ENCODE measurements at regions not wholly inside any gene's neighbourhood (a gene's known extent, or its start where the extent isn't known, plus 50 kb on each side); places are given as distances from the start of the nearest gene placed in this dataset.
"Not testable (repeated sequence)": the region's sequence is repeated elsewhere in the genome, so short reads cannot be mapped to it uniquely, and the experiment has no call there.

GRCh38 chr21:14055746-14056515 is 154.8 kb downstream of the LIPI start:
- FAIRE-seq; H3K9me3 ChIP-seq (replicated peaks; ENCODE audit: control insufficient read depth, insufficient read depth, low read length); H3K4me1 ChIP-seq (ENCODE audit: control insufficient read depth, extremely low read depth, insufficient read depth, low read length); H3K79me2 ChIP-seq (ENCODE audit: control insufficient read depth, insufficient read depth, low read length); DNase-seq (ENCODE audit: low read depth, low spot score); BruUV-seq (replicated peaks); H3K27ac ChIP-seq (ENCODE audit: insufficient read depth, low read depth, low read length); H3K9me1 ChIP-seq (replicated peaks; ENCODE audit: control insufficient read depth, extremely low read depth, insufficient read depth, low read length); H3K36me3 ChIP-seq (ENCODE audit: control insufficient read depth in 2 of 2, extremely low read depth in 1 of 2, insufficient read depth in 2 of 2, low read length in 2 of 2); H2AFZ ChIP-seq (ENCODE audit: low read depth, low read length); CTCF ChIA-PET; H4K20me1 ChIP-seq (replicated peaks; ENCODE audit: control insufficient read depth, extremely low read depth, insufficient read depth, low read length); H3K4me3 ChIP-seq (replicated peaks in 1 of 3; ENCODE audit: insufficient read depth in 1 of 3, low read depth in 1 of 3, low read length in 3 of 3); intact Hi-C loops (cut with micrococcal nuclease); dilution Hi-C loops (cut with MboI; ENCODE audit: extremely low pct_ligation_motif_present, low sequenced_read_pairs); H3K4me2 ChIP-seq (ENCODE audit: insufficient read depth, low read length); H3K9ac ChIP-seq (replicated peaks; ENCODE audit: extremely low read depth, insufficient read depth, low read length); H3K27me3 ChIP-seq (ENCODE audit: control insufficient read depth in 2 of 2, insufficient read depth in 2 of 2, low read length in 2 of 2); POLR2A ChIA-PET: not testable (repeated sequence)

DNA sequence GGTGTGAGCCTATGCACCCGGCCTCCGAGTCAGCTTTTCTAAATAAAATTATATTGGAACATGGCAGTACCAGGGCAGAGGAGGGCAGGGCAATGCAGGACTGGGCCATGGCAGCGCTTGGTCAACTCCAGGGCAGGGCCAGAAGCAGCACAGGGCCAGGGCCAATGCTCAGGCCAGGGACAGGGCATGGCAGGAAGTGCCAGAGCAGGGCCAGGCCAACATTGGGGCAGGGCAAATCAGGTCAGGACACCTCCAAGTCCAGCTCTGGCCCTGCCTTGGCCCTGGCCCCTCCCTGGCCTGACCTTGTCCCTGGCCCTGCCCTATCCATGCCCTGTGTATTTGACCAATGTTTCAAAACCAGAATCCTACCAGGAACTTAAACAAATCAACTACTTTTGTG is 156.1 kb downstream of the LIPI start:
- ChIA-PET POLR2A (no interaction called here), CTCF (no interaction called here)
- no peak for TF ChIP-seq GATA2 (IDR thresholded peaks at IDR 0.05; ENCODE audit: insufficient read depth, insufficient read length, low read depth, low read length)
- no peak for TF ChIP-seq MAX (IDR thresholded peaks at IDR 0.05; ENCODE audit: insufficient read depth, insufficient read length)
- TF ChIP-seq POLR2AphosphoS5 (IDR thresholded peaks at IDR 0.05; ENCODE audit: insufficient read depth, low read depth, low read length) = no peak
- TF ChIP-seq FOS (IDR thresholded peaks at IDR 0.05; ENCODE audit: borderline replicate concordance, insufficient read depth, low read length) = no peak
- no peak for TF ChIP-seq EZH2 (IDR thresholded peaks at IDR 0.05; ENCODE audit: borderline replicate concordance, low read depth, low read length, severe bottlenecking)
- no peaks in the 10 kb centered on the region for H3K79me2 ChIP-seq (ENCODE audit: control insufficient read depth, insufficient read depth, low read length)
- no peak for DNase-seq (ENCODE audit: low read depth, low spot score)
- no peak overlapping the region for H3K9ac ChIP-seq (replicated peaks; ENCODE audit: extremely low read depth, insufficient read depth, low read length)
- H3K4me2 ChIP-seq (ENCODE audit: insufficient read depth, low read length) = no peak overlapping the region
- no peaks in the 10 kb centered on the region for H3K36me3 ChIP-seq (ENCODE audit: control insufficient read depth in 2 of 2, extremely low read depth in 1 of 2, insufficient read depth in 2 of 2, low read length in 2 of 2)
- H4K20me1 ChIP-seq (replicated peaks; ENCODE audit: control insufficient read depth, extremely low read depth, insufficient read depth, low read length) = no peaks in the 10 kb centered on the region
- H3K27ac ChIP-seq (ENCODE audit: insufficient read depth, low read depth, low read length) = no peak overlapping the region
- BruUV-seq (replicated peaks) = no TSS peak
- H3K4me1 ChIP-seq (ENCODE audit: control insufficient read depth, extremely low read depth, insufficient read depth, low read length) = no peaks in the 10 kb centered on the region
- intact Hi-C loops (cut with micrococcal nuclease) (no loop called here), dilution Hi-C loops (cut with MboI; ENCODE audit: extremely low pct_ligation_motif_present, low sequenced_read_pairs) (no loop called here)
- H3K4me3 ChIP-seq (replicated peaks in 1 of 3; ENCODE audit: insufficient read depth in 1 of 3, low read depth in 1 of 3, low read length in 3 of 3) = no peak overlapping the region
- H3K9me3 ChIP-seq (replicated peaks; ENCODE audit: control insufficient read depth, insufficient read depth, low read length) = peaks cover 9% of the 10 kb centered on the region
- H3K27me3 ChIP-seq (ENCODE audit: control insufficient read depth in 2 of 2, insufficient read depth in 2 of 2, low read length in 2 of 2) = no peaks in the 10 kb centered on the region
- no peaks in the 10 kb centered on the region for H3K9me1 ChIP-seq (replicated peaks; ENCODE audit: control insufficient read depth, extremely low read depth, insufficient read depth, low read length)
- no peak for FAIRE-seq
- no peak overlapping the region for H2AFZ ChIP-seq (ENCODE audit: low read depth, low read length)

Data from endothelial cell of umbilical vein (primary cell).